Esophagus muscularis mucosa (tissue), 4 donors: ENCODE measurements at regions not wholly inside any gene's neighbourhood (a gene's known extent, or its start where the extent isn't known, plus 50 kb on each side); places are given as distances from the start of the nearest gene placed in this dataset.
A peak's percentile ranks its signal among the peaks of the same experiment; 100 is the strongest.

Experiments
- DNase-seq: peaks from one replicate; pipeline ENCODE4 v3.0.0-alpha.2; 2017; ENCODE audit errors: extremely low spot score
- H3K27ac ChIP-seq, 4 donors: fragments of 200-600 bp; sonication (generic); replicated peaks in 1 of 4; 1 replicate in 3 of 4; 2 replicates in 1 of 4; pipeline ENCODE4 v1.5.1; 2016 to 2019; ENCODE audit warnings: mild to moderate bottlenecking in 1 of 4
- H3K27me3 ChIP-seq, 4 donors: fragments of 200-600 bp; sonication (generic); one replicate each; pipeline versions ENCODE4 v1.5.1 to v1.6.0; 2016 to 2019
- H3K36me3 ChIP-seq, 4 donors: fragments of 200-600 bp; sonication (generic); one replicate each; pipeline ENCODE4 v1.5.1; 2016 to 2019
- H3K4me1 ChIP-seq, 4 donors: fragments of 200-600 bp; sonication (generic); one replicate each; pipeline ENCODE4 v1.5.1; 2016 to 2019
- H3K4me3 ChIP-seq, 4 donors: fragments of 200-600 bp; sonication (generic); 1 replicate in 2 of 4; 2 replicates in 2 of 4; pipeline ENCODE4 v1.5.1; 2016 to 2019; ENCODE audit warnings: mild to moderate bottlenecking in 4 of 4, moderate library complexity in 1 of 4
- H3K9me3 ChIP-seq, 4 donors: fragments of 200-600 bp; sonication (generic); 1 replicate in 3 of 4; 2 replicates in 1 of 4; pipeline ENCODE4 v1.5.1; 2016 to 2019
- CTCF ChIP-seq, 3 experiments: fragments of 200-600 bp in 2 of 3; fragments of 450-650 bp in 1 of 3; sonication (generic) in 2 of 3; IDR thresholded peaks; one replicate each; pipeline ENCODE4 v1.5.1; 2017 to 2019; ENCODE audit warnings: antibody characterized with exemption in 3 of 3, mild to moderate bottlenecking in 2 of 3, moderate library complexity in 1 of 3
- EP300 ChIP-seq: sonication (generic); formaldehyde crosslinking; IDR thresholded peaks from one replicate; pipeline ENCODE4 v1.6.1; 2017; ENCODE audit warnings: antibody characterized with exemption
- POLR2A ChIP-seq: fragments of 450-650 bp; IDR thresholded peaks from one replicate; pipeline ENCODE4 v1.6.1; 2017; ENCODE audit warnings: antibody characterized with exemption, moderate library complexity, mild to moderate bottlenecking, low read depth
- POLR2AphosphoS5 ChIP-seq, 2 donors: sonication (generic); formaldehyde crosslinking; IDR thresholded peaks; one replicate each; pipeline ENCODE4 v1.6.1; 2017; ENCODE audit warnings: antibody characterized with exemption in 2 of 2
- WGBS: methylation state at CpG from one replicate; pipeline ENCODE4 v1.1.5; 2018; 5-methylcytosine and 5-hydroxymethylcytosine counted together
- intact Hi-C: fragments of 100-400 bp; cut with DNase I; formaldehyde crosslinking; loops from one replicate; pipeline ENCODE4 v1.15.1; 2023

GRCh38 chr1:166322470-166322869 lies 155.7 kb upstream of the FAM78B start:
- Histone ChIP-seq H3K27ac (no peak overlapping the region), H3K36me3 (no peaks in the 10 kb centered on the region), H3K4me3 (no peak overlapping the region), H3K27me3 (no peaks in the 10 kb centered on the region), H3K4me1 (no peaks in the 10 kb centered on the region), H3K9me3 (peaks cover 0 to 9% (median 0%) of the 10 kb centered on the region in 4 donors)
- intact Hi-C loops = no loop called here
- TF ChIP-seq POLR2A (no peak), EP300 (no peak), CTCF (IDR thresholded peaks at IDR 0.05) (no peak), POLR2AphosphoS5 (IDR thresholded peaks at IDR 0.05) (no peak)
- WGBS = 63% methylated on average over 3 of the region's 3 CpGs
- no peak for DNase-seq

GRCh38 chr1:166327886-166328285 lies 161.1 kb upstream of the FAM78B start:
- WGBS = 83% methylated on average over 5 of the region's 5 CpGs
- Histone ChIP-seq H3K4me1 (no peaks in the 10 kb centered on the region), H3K27me3 (peaks cover 0 to 7% (median 0%) of the 10 kb centered on the region in 4 donors), H3K9me3 (no peaks in the 10 kb centered on the region), H3K4me3 (no peak overlapping the region), H3K27ac (no peak overlapping the region), H3K36me3 (no peaks in the 10 kb centered on the region)
- no peak for DNase-seq
- TF ChIP-seq POLR2AphosphoS5 (IDR thresholded peaks at IDR 0.05) (no peak), POLR2A (no peak), CTCF (IDR thresholded peaks at IDR 0.05) (no peak), EP300 (no peak)
- intact Hi-C loops = no loop called here

GRCh38 chr1:166328956-166329355 lies 162.2 kb upstream of the FAM78B start:
- no peak for DNase-seq
- H3K4me1 ChIP-seq = no peaks in the 10 kb centered on the region
- no peak overlapping the region for H3K4me3 ChIP-seq
- intact Hi-C loops = no loop called here
- 72% methylated on average over 1 of the region's 1 CpG for WGBS
- no peak for TF ChIP-seq CTCF (IDR thresholded peaks at IDR 0.05)
- no peak for TF ChIP-seq EP300
- TF ChIP-seq POLR2AphosphoS5 (IDR thresholded peaks at IDR 0.05) = no peak
- TF ChIP-seq POLR2A = no peak
- peaks cover 0 to 7% (median 0%) of the 10 kb centered on the region in 4 donors for H3K27me3 ChIP-seq
- H3K9me3 ChIP-seq = no peaks in the 10 kb centered on the region
- no peak overlapping the region for H3K27ac ChIP-seq
- no peaks in the 10 kb centered on the region for H3K36me3 ChIP-seq

GRCh38 chr1:166330096-166330495 lies 163.3 kb upstream of the FAM78B start:
- no peak for DNase-seq
- Histone ChIP-seq H3K27me3 (peaks cover 0 to 13% (median 0%) of the 10 kb centered on the region in 4 donors), H3K27ac (no peak overlapping the region), H3K4me3 (no peak overlapping the region), H3K36me3 (no peaks in the 10 kb centered on the region), H3K4me1 (no peaks in the 10 kb centered on the region), H3K9me3 (no peaks in the 10 kb centered on the region)
- TF ChIP-seq CTCF (IDR thresholded peaks at IDR 0.05) (no peak), POLR2A (no peak), EP300 (no peak), POLR2AphosphoS5 (IDR thresholded peaks at IDR 0.05) (no peak)
- 57% methylated on average over 1 of the region's 1 CpG for WGBS
- intact Hi-C loops = no loop called here

GRCh38 chr1:166338105-166338504 lies 171.3 kb upstream of the FAM78B start:
- peaks cover 0 to 6% (median 0%) of the 10 kb centered on the region in 4 donors for H3K27me3 ChIP-seq
- TF ChIP-seq POLR2A = no peak
- TF ChIP-seq EP300 = no peak
- TF ChIP-seq CTCF (IDR thresholded peaks at IDR 0.05) = no peak
- no peak for TF ChIP-seq POLR2AphosphoS5 (IDR thresholded peaks at IDR 0.05)
- no peak overlapping the region for H3K27ac ChIP-seq
- no peaks in the 10 kb centered on the region for H3K9me3 ChIP-seq
- intact Hi-C loops = no loop called here
- H3K4me1 ChIP-seq = no peaks in the 10 kb centered on the region
- no peaks in the 10 kb centered on the region for H3K36me3 ChIP-seq
- peak; percentile 37 for DNase-seq
- WGBS = 89% methylated on average over 2 of the region's 2 CpGs
- H3K4me3 ChIP-seq = no peak overlapping the region
